WTC11 (cell line): ENCODE measurements at regions not wholly inside any gene's neighbourhood (a gene's known extent, or its start where the extent isn't known, plus 50 kb on each side); places are given as distances from the start of the nearest gene placed in this dataset.

ENCODE experiments used
- ATAC-seq: fragments of 200-7000 bp; cut with Tn5 transposase; 2 replicates; pipeline ENCODE4 v1.10.0; 2021; ENCODE audit warnings: mild to moderate bottlenecking, moderate library complexity
- CTCF ChIA-PET: fragments of 300-600 bp; sonication (Branson Sonifier 250); formaldehyde crosslinking; loops from one replicate; lab custom pipeline; 2021; ENCODE audit warnings: antibody characterized with exemption; lab: Charles Lee
- POLR2A ChIA-PET: fragments of 350-600 bp; sonication (Branson Sonifier 250); formaldehyde crosslinking; loops from one replicate; lab custom pipeline; 2021; ENCODE audit warnings: antibody characterized with exemption; lab: Charles Lee
- DNase-seq: peaks from one replicate; pipeline ENCODE4 v3.0.0; 2021; ENCODE audit warnings: low spot score
- H3K27ac Mint-ChIP-seq: 2 replicates; pipeline ENCODE4 v1.8.0; 2021; ENCODE audit warnings: mixed read lengths
- H3K27me3 Mint-ChIP-seq: 2 replicates; pipeline ENCODE4 v1.8.0; 2021; ENCODE audit warnings: low read depth, mild to moderate bottlenecking, moderate library complexity, mixed read lengths
- H3K36me3 Mint-ChIP-seq: 2 replicates; pipeline ENCODE4 v1.8.0; 2021; ENCODE audit warnings: mixed read lengths
- H3K4me1 Mint-ChIP-seq: 2 replicates; pipeline ENCODE4 v1.8.0; 2022; ENCODE audit warnings: mixed read lengths
- H3K4me3 Mint-ChIP-seq: 2 replicates; pipeline ENCODE4 v1.8.0; 2021; ENCODE audit warnings: mild to moderate bottlenecking, moderate library complexity, mixed read lengths
- H3K9me3 Mint-ChIP-seq: 2 replicates; pipeline ENCODE4 v1.8.0; 2021; ENCODE audit warnings: mixed read lengths
- AFF4 ChIP-seq: sonication (generic); formaldehyde crosslinking; IDR thresholded peaks from 2 replicates; pipeline ENCODE4 v1.8.1; 2023; ENCODE audit warnings: mild to moderate bottlenecking, missing genetic modification reagents, borderline replicate concordance
- CREB1 ChIP-seq: sonication (generic); formaldehyde crosslinking; IDR thresholded peaks from 2 replicates; pipeline ENCODE4 v1.8.0; 2023; ENCODE audit warnings: mild to moderate bottlenecking, missing genetic modification reagents
- EMX1 ChIP-seq: fragments of 250-450 bp; sonication (Bioruptor Pico); IDR thresholded peaks from 2 replicates; pipeline ENCODE4 v1.8.0; 2021; ENCODE audit warnings: mild to moderate bottlenecking
- ERG ChIP-seq: fragments of 250-450 bp; sonication (Bioruptor Pico); IDR thresholded peaks from 2 replicates; pipeline ENCODE4 v1.8.0; 2021; ENCODE audit warnings: mild to moderate bottlenecking
- GRHL2 ChIP-seq: fragments of 250-450 bp; sonication (Bioruptor Pico); IDR thresholded peaks from 2 replicates; pipeline ENCODE4 v1.8.0; 2022; ENCODE audit warnings: mild to moderate bottlenecking, moderate library complexity; ENCODE audit not compliant: insufficient replicate concordance, severe bottlenecking
- MAX ChIP-seq: sonication (generic); formaldehyde crosslinking; IDR thresholded peaks from 2 replicates; pipeline ENCODE4 v1.8.0; 2022; ENCODE audit warnings: mild to moderate bottlenecking, missing genetic modification reagents
- PRRX2 ChIP-seq: fragments of 250-450 bp; sonication (Bioruptor Pico); IDR thresholded peaks from 2 replicates; pipeline ENCODE4 v1.8.0; 2021; ENCODE audit warnings: mild to moderate bottlenecking
- SMAD3 ChIP-seq: sonication (generic); formaldehyde crosslinking; IDR thresholded peaks from 2 replicates; pipeline ENCODE4 v1.8.0; 2022; ENCODE audit warnings: missing genetic modification reagents, mild to moderate bottlenecking, borderline replicate concordance
- TEAD4 ChIP-seq: sonication (generic); formaldehyde crosslinking; IDR thresholded peaks from 2 replicates; pipeline ENCODE4 v1.8.0; 2022; ENCODE audit warnings: mild to moderate bottlenecking, missing genetic modification reagents
- TP53 ChIP-seq: sonication (generic); formaldehyde crosslinking; IDR thresholded peaks from 2 replicates; pipeline ENCODE4 v1.8.1; 2023; ENCODE audit warnings: mild to moderate bottlenecking, missing genetic modification reagents
- ZNF416 ChIP-seq: fragments of 250-450 bp; sonication (Bioruptor Pico); IDR thresholded peaks from 2 replicates; pipeline ENCODE4 v1.9.0; 2021; ENCODE audit warnings: mild to moderate bottlenecking, inconsistent platforms
- TF ChIP-seq, protein P1 (sequence below): sonication (generic); formaldehyde crosslinking; IDR thresholded peaks from 2 replicates; pipeline ENCODE4 v1.8.0; 2022; ENCODE audit warnings: mild to moderate bottlenecking, missing genetic modification reagents
- TF ChIP-seq, protein P2 (sequence below): sonication (generic); formaldehyde crosslinking; IDR thresholded peaks from 2 replicates; pipeline ENCODE4 v1.8.0; 2022; ENCODE audit warnings: mild to moderate bottlenecking, missing genetic modification reagents
- TF ChIP-seq, protein P3 (sequence below): fragments of 250-450 bp; sonication (Bioruptor Pico); IDR thresholded peaks from 2 replicates; pipeline ENCODE4 v1.9.0; 2021; ENCODE audit warnings: mild to moderate bottlenecking
- TF ChIP-seq, protein P4 (sequence below): sonication (generic); formaldehyde crosslinking; conservative IDR thresholded peaks from 2 replicates; pipeline ENCODE4 v1.8.1; 2022; ENCODE audit warnings: mild to moderate bottlenecking, missing genetic modification reagents
- TF ChIP-seq, protein P5 (sequence below): sonication (generic); formaldehyde crosslinking; IDR thresholded peaks from 2 replicates; pipeline ENCODE4 v1.8.1; 2023; ENCODE audit warnings: mild to moderate bottlenecking, missing genetic modification reagents

- CTCF ChIA-PET = no interaction called here
- Mint-ChIP-seq H3K36me3 (peaks cover 4% of the 10 kb centered on the region), H3K27me3 (peaks cover 2% of the 10 kb centered on the region), H3K4me1 (no peaks in the 10 kb centered on the region), H3K4me3 (no peak overlapping the region), H3K27ac (no peak overlapping the region), H3K9me3 (peaks cover 20% of the 10 kb centered on the region)
- no peak for ATAC-seq
- TF ChIP-seq, protein P1, sequence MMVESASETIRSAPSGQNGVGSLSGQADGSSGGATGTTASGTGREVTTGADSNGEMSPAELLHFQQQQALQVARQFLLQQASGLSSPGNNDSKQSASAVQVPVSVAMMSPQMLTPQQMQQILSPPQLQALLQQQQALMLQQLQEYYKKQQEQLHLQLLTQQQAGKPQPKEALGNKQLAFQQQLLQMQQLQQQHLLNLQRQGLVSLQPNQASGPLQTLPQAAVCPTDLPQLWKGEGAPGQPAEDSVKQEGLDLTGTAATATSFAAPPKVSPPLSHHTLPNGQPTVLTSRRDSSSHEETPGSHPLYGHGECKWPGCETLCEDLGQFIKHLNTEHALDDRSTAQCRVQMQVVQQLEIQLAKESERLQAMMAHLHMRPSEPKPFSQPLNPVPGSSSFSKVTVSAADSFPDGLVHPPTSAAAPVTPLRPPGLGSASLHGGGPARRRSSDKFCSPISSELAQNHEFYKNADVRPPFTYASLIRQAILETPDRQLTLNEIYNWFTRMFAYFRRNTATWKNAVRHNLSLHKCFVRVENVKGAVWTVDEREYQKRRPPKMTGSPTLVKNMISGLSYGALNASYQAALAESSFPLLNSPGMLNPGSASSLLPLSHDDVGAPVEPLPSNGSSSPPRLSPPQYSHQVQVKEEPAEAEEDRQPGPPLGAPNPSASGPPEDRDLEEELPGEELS = no peak
- no peak for TF ChIP-seq GRHL2 (CRISPR knock-in tag)
- no peak for TF ChIP-seq CREB1 (CRISPR knock-in tag)
- TF ChIP-seq, protein P2, sequence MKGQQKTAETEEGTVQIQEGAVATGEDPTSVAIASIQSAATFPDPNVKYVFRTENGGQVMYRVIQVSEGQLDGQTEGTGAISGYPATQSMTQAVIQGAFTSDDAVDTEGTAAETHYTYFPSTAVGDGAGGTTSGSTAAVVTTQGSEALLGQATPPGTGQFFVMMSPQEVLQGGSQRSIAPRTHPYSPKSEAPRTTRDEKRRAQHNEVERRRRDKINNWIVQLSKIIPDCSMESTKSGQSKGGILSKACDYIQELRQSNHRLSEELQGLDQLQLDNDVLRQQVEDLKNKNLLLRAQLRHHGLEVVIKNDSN (CRISPR knock-in tag) = no peak
- POLR2A ChIA-PET = no interaction called here
- DNase-seq = no peak
Measured at GRCh38 chr13:100881291-100881864, 206.8 kb upstream of the TMTC4 start.

DNA sequence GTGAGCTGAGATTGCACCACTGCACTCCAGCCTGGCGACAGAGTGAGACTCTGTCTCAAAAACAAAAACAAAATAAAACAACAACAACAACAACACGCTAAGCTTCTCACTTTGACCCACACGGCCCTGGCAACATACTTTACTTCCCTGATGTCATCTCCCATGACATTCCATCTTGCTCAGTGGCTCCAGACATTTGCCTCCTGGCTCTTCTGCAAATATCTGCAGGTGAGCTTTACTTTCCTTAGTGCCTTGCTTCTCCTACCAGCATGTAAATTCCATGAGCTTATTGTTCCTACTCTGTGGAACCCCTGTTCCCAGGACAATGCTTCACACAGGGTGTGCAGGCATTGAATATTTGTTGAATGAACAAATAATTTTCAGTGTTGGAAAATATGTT, 205.6 kb upstream of the TMTC4 start:
- Mint-ChIP-seq H3K4me1 (no peaks in the 10 kb centered on the region), H3K27ac (no peak overlapping the region), H3K9me3 (peaks cover 32% of the 10 kb centered on the region), H3K4me3 (no peak overlapping the region), H3K27me3 (peaks cover 4% of the 10 kb centered on the region), H3K36me3 (peaks cover 11% of the 10 kb centered on the region)
- ATAC-seq = no peak
- no peak for DNase-seq
- CTCF ChIA-PET = interaction anchor here (0.6 kb wide), 1 partner anchor 158 kb away, joined by 3 read pairs; no protein-coding TSS in a partner anchor
- TF ChIP-seq SMAD3 (CRISPR knock-in tag) (no peak), TP53 (CRISPR knock-in tag) (no peak), TEAD4 (no peak), EMX1 (CRISPR knock-in tag) (no peak), CREB1 (CRISPR knock-in tag) (no peak), MAX (CRISPR knock-in tag) (no peak), ZNF416 (CRISPR knock-in tag) (no peak)
- TF ChIP-seq, protein P3, sequence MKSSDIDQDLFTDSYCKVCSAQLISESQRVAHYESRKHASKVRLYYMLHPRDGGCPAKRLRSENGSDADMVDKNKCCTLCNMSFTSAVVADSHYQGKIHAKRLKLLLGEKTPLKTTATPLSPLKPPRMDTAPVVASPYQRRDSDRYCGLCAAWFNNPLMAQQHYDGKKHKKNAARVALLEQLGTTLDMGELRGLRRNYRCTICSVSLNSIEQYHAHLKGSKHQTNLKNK (CRISPR knock-in tag) = no peak
- TF ChIP-seq, protein P4, sequence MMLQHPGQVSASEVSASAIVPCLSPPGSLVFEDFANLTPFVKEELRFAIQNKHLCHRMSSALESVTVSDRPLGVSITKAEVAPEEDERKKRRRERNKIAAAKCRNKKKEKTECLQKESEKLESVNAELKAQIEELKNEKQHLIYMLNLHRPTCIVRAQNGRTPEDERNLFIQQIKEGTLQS (CRISPR knock-in tag) = no peak
- POLR2A ChIA-PET = no interaction called here

- CTCF ChIA-PET = no interaction called here
- no peak for DNase-seq
- POLR2A ChIA-PET = no interaction called here
- H3K36me3 Mint-ChIP-seq = peaks cover 13% of the 10 kb centered on the region
- no peak for TF ChIP-seq ERG
- H3K27me3 Mint-ChIP-seq = peaks cover 4% of the 10 kb centered on the region
- no peak overlapping the region for H3K27ac Mint-ChIP-seq
- H3K9me3 Mint-ChIP-seq = peaks cover 38% of the 10 kb centered on the region
- no peak overlapping the region for H3K4me3 Mint-ChIP-seq
- H3K4me1 Mint-ChIP-seq = no peaks in the 10 kb centered on the region
- ATAC-seq = no peak
Measured at GRCh38 chr13:100879255-100879654, 204.7 kb upstream of the TMTC4 start.

DNA sequence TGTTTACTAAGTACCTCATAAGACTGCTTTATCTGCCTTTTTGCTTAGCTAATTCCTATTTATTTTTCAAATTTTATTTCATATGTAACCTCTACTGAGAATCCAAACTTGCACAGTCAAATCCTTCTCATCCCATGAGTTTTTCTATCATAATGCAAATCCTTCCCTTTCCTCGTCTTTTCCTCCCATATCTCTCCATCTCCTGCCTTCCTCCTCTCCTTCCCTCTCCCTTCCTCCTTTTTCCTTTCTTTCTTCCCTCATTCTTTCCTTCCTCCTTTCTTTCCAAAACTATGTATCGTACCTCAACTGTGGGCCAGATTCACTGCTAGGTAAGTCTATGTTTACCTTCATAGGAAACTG, 201.4 kb upstream of the TMTC4 start:
- ChIA-PET CTCF (no interaction called here), POLR2A (no interaction called here)
- Mint-ChIP-seq H3K27me3 (peaks cover 4% of the 10 kb centered on the region), H3K36me3 (peaks cover 13% of the 10 kb centered on the region), H3K9me3 (peaks cover 38% of the 10 kb centered on the region), H3K4me1 (no peaks in the 10 kb centered on the region), H3K27ac (no peak overlapping the region), H3K4me3 (no peak overlapping the region)
- ATAC-seq (no peak), DNase-seq (no peak)
- TF ChIP-seq AFF4 (CRISPR knock-in tag) (no peak), ZNF416 (CRISPR knock-in tag) (no peak), PRRX2 (no peak)
- TF ChIP-seq, protein P5, sequence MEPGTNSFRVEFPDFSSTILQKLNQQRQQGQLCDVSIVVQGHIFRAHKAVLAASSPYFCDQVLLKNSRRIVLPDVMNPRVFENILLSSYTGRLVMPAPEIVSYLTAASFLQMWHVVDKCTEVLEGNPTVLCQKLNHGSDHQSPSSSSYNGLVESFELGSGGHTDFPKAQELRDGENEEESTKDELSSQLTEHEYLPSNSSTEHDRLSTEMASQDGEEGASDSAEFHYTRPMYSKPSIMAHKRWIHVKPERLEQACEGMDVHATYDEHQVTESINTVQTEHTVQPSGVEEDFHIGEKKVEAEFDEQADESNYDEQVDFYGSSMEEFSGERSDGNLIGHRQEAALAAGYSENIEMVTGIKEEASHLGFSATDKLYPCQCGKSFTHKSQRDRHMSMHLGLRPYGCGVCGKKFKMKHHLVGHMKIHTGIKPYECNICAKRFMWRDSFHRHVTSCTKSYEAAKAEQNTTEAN = no peak
